Colonic mucosa (tissue), 4 donors: ENCODE measurements at regions not wholly inside any gene's neighbourhood (a gene's known extent, or its start where the extent isn't known, plus 50 kb on each side); places are given as distances from the start of the nearest gene placed in this dataset.

ENCODE experiments used
- DNase-seq: peaks from one replicate; pipeline ENCODE4 v3.0.0-alpha.2; 2020
- H3K27ac ChIP-seq: fragments of 200-600 bp; one replicate; pipeline ENCODE4 v1.8.0; 2021
- H3K27me3 ChIP-seq: fragments of 200-600 bp; one replicate; pipeline ENCODE4 v1.8.0; 2021
- H3K36me3 ChIP-seq: fragments of 200-600 bp; one replicate; pipeline ENCODE4 v1.8.0; 2021
- H3K4me1 ChIP-seq: fragments of 200-600 bp; one replicate; pipeline ENCODE4 v1.8.0; 2021; ENCODE audit warnings: mild to moderate bottlenecking
- H3K4me3 ChIP-seq: fragments of 200-600 bp; one replicate; pipeline ENCODE4 v1.8.0; 2021
- H3K9ac ChIP-seq, 2 donors: one replicate each; pipeline ENCODE4 v1.7.0; 2013; ENCODE audit warnings: control low read depth in 2 of 2, low read depth in 2 of 2, low read length in 2 of 2
- H3K9me3 ChIP-seq: fragments of 200-600 bp; one replicate; pipeline ENCODE4 v1.8.0; 2021
- CTCF ChIP-seq: fragments of 200-600 bp; IDR thresholded peaks from one replicate; pipeline ENCODE4 v1.8.0; 2022; ENCODE audit warnings: antibody characterized with exemption, mild to moderate bottlenecking
- intact Hi-C: fragments of 100-400 bp; cut with DNase I; formaldehyde crosslinking; loops from one replicate; pipeline ENCODE4 v1.14.1; 2022
- donor health status: healthy.
- donor health status: DM: no; HTN: no; CAD: no.
- donor health status: DM: no; HTN: no; CAD: no.

GRCh38 chr4:17286752-17287460 is 225.0 kb downstream of the QDPR start:
- no peaks in the 10 kb centered on the region for H3K9me3 ChIP-seq
- no peaks in the 10 kb centered on the region for H3K4me1 ChIP-seq
- H3K9ac ChIP-seq, result no peak overlapping the region
- intact Hi-C loops, result no loop called here
- DNase-seq, result no peak
- no peak overlapping the region for H3K27ac ChIP-seq
- no peak overlapping the region for H3K4me3 ChIP-seq
- H3K27me3 ChIP-seq, result no peaks in the 10 kb centered on the region
- TF ChIP-seq CTCF, result no peak
- no peaks in the 10 kb centered on the region for H3K36me3 ChIP-seq

- no peaks in the 10 kb centered on the region for H3K9me3 ChIP-seq
- intact Hi-C loops, result no loop called here
- no peaks in the 10 kb centered on the region for H3K4me1 ChIP-seq
- H3K36me3 ChIP-seq, result no peaks in the 10 kb centered on the region
- no peak overlapping the region for H3K4me3 ChIP-seq
- H3K27me3 ChIP-seq, result no peaks in the 10 kb centered on the region
- no peak for TF ChIP-seq CTCF
- no peak overlapping the region for H3K9ac ChIP-seq
- DNase-seq, result no peak
- H3K27ac ChIP-seq, result no peak overlapping the region
Observed at GRCh38 chr4:17285747-17286146, 226.1 kb downstream of the QDPR start.

- intact Hi-C loops, result no loop called here
- Histone ChIP-seq H3K36me3 (no peaks in the 10 kb centered on the region), H3K4me3 (no peak overlapping the region), H3K9ac (no peak overlapping the region), H3K9me3 (no peaks in the 10 kb centered on the region), H3K27ac (no peak overlapping the region), H3K27me3 (no peaks in the 10 kb centered on the region), H3K4me1 (no peaks in the 10 kb centered on the region)
- no peak for TF ChIP-seq CTCF
- no peak for DNase-seq
Observed at GRCh38 chr4:17284323-17285175, 227.3 kb downstream of the QDPR start.

GRCh38 chr4:17283832-17284231 is 228.1 kb downstream of the QDPR start:
- DNase-seq, result no peak
- no peak for TF ChIP-seq CTCF
- Histone ChIP-seq H3K27me3 (no peaks in the 10 kb centered on the region), H3K4me1 (no peaks in the 10 kb centered on the region), H3K9ac (no peak overlapping the region), H3K4me3 (no peak overlapping the region), H3K9me3 (no peaks in the 10 kb centered on the region), H3K36me3 (no peaks in the 10 kb centered on the region), H3K27ac (no peak overlapping the region)
- intact Hi-C loops, result no loop called here

GRCh38 chr4:17283251-17283650 is 228.6 kb downstream of the QDPR start:
- Histone ChIP-seq H3K36me3 (no peaks in the 10 kb centered on the region), H3K4me1 (no peaks in the 10 kb centered on the region), H3K9ac (no peak overlapping the region), H3K9me3 (no peaks in the 10 kb centered on the region), H3K27me3 (no peaks in the 10 kb centered on the region), H3K4me3 (no peak overlapping the region), H3K27ac (no peak overlapping the region)
- no peak for DNase-seq
- intact Hi-C loops, result no loop called here
- no peak for TF ChIP-seq CTCF
